ENCODE measurements at regions not wholly inside any gene's neighbourhood (a gene's known extent, or its start where the extent isn't known, plus 50 kb on each side); places are given as distances from the start of the nearest gene placed in this dataset.

DNA sequence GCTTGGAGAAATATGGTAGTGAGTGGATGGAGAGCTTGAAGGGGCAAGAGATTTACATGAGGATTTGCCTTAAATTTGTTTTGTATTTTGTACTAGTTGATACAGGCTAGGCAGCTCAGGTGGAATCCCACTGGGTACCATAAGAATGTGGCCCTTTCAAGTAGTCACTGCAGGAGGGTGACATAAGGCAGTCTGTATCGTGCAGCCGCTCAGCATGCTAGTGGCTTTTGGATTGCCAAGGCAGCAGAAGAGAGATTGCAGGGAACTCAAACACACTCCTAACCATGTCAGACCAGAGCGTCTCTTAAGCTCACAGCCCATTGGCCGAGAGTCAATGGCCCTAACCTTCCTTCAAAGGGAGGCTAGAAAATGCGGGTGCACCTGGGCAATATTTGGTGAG lies 420.0 kb downstream of the ADGRL2 start:
- in situ Hi-C loops (cut with HindIII; ENCODE audit: low sequenced_read_pairs) = no loop called here
- no peak for DNase-seq (ENCODE audit: low read depth, low spot score)
- TF ChIP-seq, protein P1, sequence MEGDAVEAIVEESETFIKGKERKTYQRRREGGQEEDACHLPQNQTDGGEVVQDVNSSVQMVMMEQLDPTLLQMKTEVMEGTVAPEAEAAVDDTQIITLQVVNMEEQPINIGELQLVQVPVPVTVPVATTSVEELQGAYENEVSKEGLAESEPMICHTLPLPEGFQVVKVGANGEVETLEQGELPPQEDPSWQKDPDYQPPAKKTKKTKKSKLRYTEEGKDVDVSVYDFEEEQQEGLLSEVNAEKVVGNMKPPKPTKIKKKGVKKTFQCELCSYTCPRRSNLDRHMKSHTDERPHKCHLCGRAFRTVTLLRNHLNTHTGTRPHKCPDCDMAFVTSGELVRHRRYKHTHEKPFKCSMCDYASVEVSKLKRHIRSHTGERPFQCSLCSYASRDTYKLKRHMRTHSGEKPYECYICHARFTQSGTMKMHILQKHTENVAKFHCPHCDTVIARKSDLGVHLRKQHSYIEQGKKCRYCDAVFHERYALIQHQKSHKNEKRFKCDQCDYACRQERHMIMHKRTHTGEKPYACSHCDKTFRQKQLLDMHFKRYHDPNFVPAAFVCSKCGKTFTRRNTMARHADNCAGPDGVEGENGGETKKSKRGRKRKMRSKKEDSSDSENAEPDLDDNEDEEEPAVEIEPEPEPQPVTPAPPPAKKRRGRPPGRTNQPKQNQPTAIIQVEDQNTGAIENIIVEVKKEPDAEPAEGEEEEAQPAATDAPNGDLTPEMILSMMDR (IDR thresholded peaks at IDR 0.05; ENCODE audit: low read depth, low read length) = no peak
- H3K4me3 ChIP-seq (ENCODE audit: low read depth, low read length) = no peak overlapping the region

DNA sequence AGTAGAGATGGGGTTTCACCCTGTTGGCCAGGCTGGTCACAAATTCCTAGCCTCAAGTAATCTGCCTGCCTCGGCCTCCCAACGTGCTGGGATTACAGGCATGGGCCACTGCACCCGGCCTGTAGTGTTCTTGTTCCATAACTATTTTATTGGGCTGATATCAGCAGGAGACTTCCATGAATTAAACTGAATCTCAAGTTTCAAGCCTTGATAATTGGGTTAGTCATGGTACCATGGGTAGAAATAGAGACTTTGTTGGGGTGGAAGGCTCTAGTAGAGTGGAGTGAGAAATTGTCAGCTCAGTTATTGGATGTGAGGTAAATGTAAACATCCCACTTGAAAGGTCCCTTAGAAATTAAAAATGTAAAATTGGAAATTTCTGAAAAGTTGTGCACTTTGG lies 419.1 kb downstream of the ADGRL2 start:
- in situ Hi-C loops (cut with HindIII; ENCODE audit: low sequenced_read_pairs) = no loop called here
- TF ChIP-seq, protein P1 (IDR thresholded peaks at IDR 0.05; ENCODE audit: low read depth, low read length) = no peak
- no peak for DNase-seq (ENCODE audit: low read depth, low spot score)
- H3K4me3 ChIP-seq (ENCODE audit: low read depth, low read length) = no peak overlapping the region

DNA sequence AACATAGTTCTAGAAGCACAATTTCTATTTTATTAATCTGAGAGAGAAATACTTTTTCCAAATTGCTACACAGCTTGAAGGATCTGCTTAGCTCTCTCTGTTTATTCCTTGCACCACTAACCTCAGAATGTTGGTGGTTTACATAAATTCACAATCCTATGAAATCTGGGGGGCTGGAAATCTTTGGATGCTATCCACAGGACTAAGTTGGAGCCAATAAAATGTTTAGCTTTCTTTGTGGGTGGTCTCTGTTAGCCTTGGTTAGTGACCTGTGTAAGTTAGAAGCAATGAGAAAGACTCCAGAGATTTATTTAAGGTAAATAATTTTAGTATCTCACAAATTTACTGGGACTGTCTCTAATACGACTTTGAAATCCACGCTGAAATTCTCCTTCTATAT lies 418.1 kb downstream of the ADGRL2 start:
- H3K4me3 ChIP-seq (ENCODE audit: low read depth, low read length) = no peak overlapping the region

DNA sequence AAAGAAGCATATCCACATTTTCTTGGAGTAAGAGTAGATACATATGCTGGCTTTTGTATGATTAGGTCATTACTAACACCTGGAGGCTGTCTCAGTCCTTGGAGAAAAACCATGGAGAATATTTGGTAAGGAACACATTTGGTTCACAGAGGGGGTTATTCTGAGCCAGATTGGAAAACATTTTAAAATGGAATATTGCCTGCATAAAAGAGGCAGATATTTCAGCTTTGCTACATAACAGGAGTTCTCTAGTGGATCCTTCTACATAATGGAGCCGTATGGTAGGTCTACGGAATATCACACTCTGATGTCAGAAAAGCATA lies 415.1 kb downstream of the ADGRL2 start:
- in situ Hi-C loops (cut with HindIII; ENCODE audit: low sequenced_read_pairs) = no loop called here
- no peak for DNase-seq (ENCODE audit: low read depth, low spot score)
- H3K4me3 ChIP-seq (ENCODE audit: low read depth, low read length) = no peak overlapping the region
- TF ChIP-seq, protein P1 (IDR thresholded peaks at IDR 0.05; ENCODE audit: low read depth, low read length) = no peak

More for the DNA sequence above, 418.1 kb downstream of the ADGRL2 start:
- no peak for DNase-seq (ENCODE audit: low read depth, low spot score)
- in situ Hi-C loops (cut with HindIII; ENCODE audit: low sequenced_read_pairs) = no loop called here
- TF ChIP-seq, protein P1 (IDR thresholded peaks at IDR 0.05; ENCODE audit: low read depth, low read length) = no peak

DNA sequence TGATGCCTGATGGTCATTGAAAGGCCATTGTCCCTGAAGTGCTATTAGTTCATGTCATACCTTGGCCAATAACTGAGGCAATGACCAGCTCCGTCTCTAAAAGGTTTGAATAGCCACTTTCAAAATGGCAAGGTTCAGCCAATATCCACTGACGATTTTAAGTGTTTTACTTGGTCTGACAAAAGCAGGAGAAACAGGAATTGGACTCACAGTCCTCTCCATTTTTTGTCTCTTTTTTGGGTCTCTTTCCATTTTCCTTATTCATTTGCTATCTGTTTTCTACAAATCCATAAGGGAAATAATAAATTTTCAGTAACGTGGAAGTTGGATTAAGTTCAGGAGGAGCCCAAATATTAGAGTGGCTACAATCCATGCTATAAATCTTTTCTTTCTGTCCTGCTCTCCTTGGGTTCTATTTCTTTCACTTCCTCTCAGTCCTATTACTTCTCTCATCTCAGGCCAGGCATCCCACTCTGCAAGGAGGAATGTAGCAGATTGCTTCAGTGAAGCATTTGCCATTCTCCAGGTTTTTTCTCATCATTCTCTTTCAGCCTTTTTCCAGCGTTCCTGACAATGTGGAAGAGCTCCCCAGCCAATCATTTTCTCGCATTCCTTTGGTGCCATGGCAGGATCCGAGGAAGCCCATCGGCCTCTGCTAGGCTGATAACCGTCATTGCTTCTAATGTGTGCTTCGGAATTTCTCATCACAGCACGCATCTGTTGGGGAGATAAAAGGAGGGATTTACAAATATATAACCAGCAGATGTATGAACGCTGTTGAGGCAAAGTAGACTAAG lies 414.5 kb downstream of the ADGRL2 start:
- DNase-seq (ENCODE audit: low read depth, low spot score) = no peak
- no peak overlapping the region for H3K4me3 ChIP-seq (ENCODE audit: low read depth, low read length)
- in situ Hi-C loops (cut with HindIII; ENCODE audit: low sequenced_read_pairs) = no loop called here
- TF ChIP-seq, protein P1 (IDR thresholded peaks at IDR 0.05; ENCODE audit: low read depth, low read length) = no peak

DNA sequence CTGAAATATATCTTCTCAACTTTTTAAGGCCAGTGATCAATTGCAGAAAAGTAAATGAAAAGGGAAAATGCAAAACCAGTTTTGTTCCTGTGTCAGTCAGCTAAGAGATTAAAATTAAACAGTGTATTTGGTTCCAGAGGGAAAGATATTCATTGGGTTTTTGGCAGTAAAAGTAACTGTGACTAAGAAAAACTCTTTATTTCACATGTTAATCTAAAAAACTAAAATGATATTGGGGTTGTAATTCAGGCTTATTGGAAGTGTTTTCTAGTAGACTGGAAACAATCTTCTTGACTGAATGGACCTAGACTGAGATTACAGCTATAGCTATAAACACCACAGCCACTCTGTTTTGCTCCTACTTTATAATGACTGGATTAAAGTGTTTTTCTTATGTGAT lies 413.9 kb downstream of the ADGRL2 start:
- no peak overlapping the region for H3K4me3 ChIP-seq (ENCODE audit: low read depth, low read length)
- DNase-seq (ENCODE audit: low read depth, low spot score) = no peak
- TF ChIP-seq, protein P1 (IDR thresholded peaks at IDR 0.05; ENCODE audit: low read depth, low read length) = no peak
- in situ Hi-C loops (cut with HindIII; ENCODE audit: low sequenced_read_pairs) = no loop called here

Data from astrocyte of the spinal cord (primary cell).